ENCODE measurements at regions not wholly inside any gene's neighbourhood (a gene's known extent, or its start where the extent isn't known, plus 50 kb on each side); places are given as distances from the start of the nearest gene placed in this dataset.

- H3K9me3 Mint-ChIP-seq = no peaks in the 10 kb centered on the region
- ATAC-seq (no peak), DNase-seq (ENCODE audit: low spot score in 2 of 2) (peak in 1 of 2 donors; percentile 33)
- H3K27ac Mint-ChIP-seq = no peak overlapping the region
- no peaks in the 10 kb centered on the region for H3K36me3 Mint-ChIP-seq
Measured at GRCh38 chr5:1748271-1748670, 51.4 kb downstream of the MRPL36 start.

DNA sequence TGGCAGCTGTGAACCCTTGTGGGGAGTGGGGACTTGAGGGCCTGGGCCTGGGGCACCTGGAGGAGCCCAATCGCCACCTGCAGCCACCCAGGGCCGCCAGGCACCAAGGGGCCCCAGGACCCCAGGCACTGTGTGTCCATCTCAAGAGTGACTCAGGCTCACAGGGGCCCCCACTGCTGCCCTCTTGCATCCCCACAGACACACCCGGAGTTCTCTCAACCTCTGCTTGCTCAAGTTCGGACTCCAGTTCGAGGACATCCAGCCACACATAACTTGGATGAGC lies 51.9 kb downstream of the MRPL36 start:
- Mint-ChIP-seq H3K36me3 (no peaks in the 10 kb centered on the region), H3K27ac (no peak overlapping the region), H3K9me3 (no peaks in the 10 kb centered on the region)
- ATAC-seq = no peak
- DNase-seq (ENCODE audit: low spot score in 2 of 2) = peak in 1 of 2 donors; percentile 34

- no peak for ATAC-seq
- Mint-ChIP-seq H3K27ac (no peak overlapping the region), H3K36me3 (peaks cover 0 to 3% of the 10 kb centered on the region in 2 donors), H3K9me3 (peaks cover 0 to 2% of the 10 kb centered on the region in 2 donors)
- DNase-seq (ENCODE audit: low spot score in 2 of 2) = peak in 1 of 2 donors; percentile 28
Measured at GRCh38 chr5:1747079-1747802, 52.4 kb downstream of the MRPL36 start.

DNA sequence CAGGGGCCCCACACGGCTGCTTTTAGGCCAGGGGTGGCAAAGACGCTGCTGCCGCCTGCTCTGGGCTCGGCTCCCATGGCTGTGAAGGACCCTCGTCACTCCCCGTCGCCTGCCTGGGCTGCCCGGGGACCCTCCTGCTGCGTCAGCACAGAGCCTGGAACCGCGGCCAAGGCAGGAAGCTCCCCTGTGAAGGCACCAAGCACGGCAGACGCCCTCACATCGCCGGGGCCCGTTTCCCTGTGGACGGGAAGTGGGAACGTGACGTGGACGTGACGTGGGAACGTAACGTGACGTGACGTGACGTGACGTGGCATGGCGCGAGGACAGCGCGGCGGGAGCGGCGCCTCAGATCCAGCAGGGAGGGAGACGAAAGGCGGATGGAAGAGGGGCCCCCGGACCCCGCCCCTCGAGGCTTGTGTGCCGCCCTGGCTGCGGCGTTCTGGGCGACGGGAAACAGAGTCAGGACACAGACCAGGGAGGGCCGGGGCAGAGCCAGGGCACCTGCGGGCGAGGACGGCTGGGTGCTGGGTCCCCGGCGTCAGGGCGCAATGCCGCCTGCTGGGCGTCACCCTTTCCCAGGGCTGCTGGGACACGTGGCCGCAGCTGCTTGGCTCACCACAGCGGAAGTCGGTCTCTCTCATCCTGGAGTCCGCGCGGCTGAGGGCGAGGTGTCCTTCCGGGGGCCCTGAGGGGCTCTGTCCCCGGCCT lies 53.1 kb downstream of the MRPL36 start:
- no peak for ATAC-seq
- peaks cover 0 to 5% of the 10 kb centered on the region in 2 donors for H3K9me3 Mint-ChIP-seq
- peak in 1 of 2 donors; percentile 51 for DNase-seq (ENCODE audit: low spot score in 2 of 2)

GRCh38 chr5:1745796-1746370 lies 53.8 kb downstream of the MRPL36 start:
- peaks cover 3 to 7% of the 10 kb centered on the region in 2 donors for H3K9me3 Mint-ChIP-seq
- no peak overlapping the region for H3K27ac Mint-ChIP-seq
- peak in 1 of 2 donors; percentile 42 for DNase-seq (ENCODE audit: low spot score in 2 of 2)
- no peak for ATAC-seq
- peaks cover 1 to 6% of the 10 kb centered on the region in 2 donors for H3K36me3 Mint-ChIP-seq

More for the DNA sequence above, 53.1 kb downstream of the MRPL36 start:
- peaks cover 0 to 6% of the 10 kb centered on the region in 2 donors for H3K36me3 Mint-ChIP-seq
- H3K27ac Mint-ChIP-seq = no peak overlapping the region

DNA sequence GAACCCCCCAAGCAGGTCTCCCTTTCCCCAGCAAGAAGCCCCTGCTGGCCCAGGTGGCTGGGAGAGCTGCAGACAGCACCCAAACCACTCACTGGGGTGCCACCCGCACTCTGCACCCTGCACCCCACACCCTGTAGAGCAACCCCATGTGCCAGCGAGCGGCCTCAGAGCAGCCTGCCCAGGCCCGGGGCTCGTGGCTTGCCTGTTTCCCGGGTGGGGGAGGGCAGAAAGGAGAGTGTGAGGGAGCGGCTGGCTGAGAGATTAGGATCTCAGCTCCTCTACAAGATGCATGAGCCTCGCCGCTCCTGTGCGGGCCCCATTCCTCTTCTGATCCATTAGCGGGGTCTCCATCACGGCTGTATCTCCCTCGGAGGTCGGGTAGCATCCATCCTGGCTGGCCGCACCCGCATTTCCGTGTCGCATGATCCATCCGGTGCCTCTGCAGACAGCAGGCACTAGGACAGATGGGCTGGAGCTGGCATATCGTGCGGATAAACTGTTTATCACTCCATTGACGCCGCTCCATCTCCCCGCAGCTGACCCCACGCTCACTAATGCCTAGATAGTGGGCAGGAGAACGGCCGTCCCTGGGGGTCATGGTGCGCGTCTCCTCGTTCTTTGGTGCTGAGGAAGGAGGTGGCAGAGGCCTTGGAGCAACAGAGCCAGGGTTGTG lies 54.4 kb downstream of the MRPL36 start:
- no peak for ATAC-seq
- Mint-ChIP-seq H3K36me3 (peaks cover 6% of the 10 kb centered on the region in 2 donors), H3K27ac (no peak overlapping the region), H3K9me3 (peaks cover 8 to 11% of the 10 kb centered on the region in 2 donors)
- peak in 1 of 2 donors; percentile 51 for DNase-seq (ENCODE audit: low spot score in 2 of 2)

GRCh38 chr5:1744393-1745122 lies 55.1 kb downstream of the MRPL36 start:
- H3K27ac Mint-ChIP-seq = no peak overlapping the region
- H3K36me3 Mint-ChIP-seq = peaks cover 6% of the 10 kb centered on the region in 2 donors
- peaks cover 8 to 11% of the 10 kb centered on the region in 2 donors for H3K9me3 Mint-ChIP-seq
- ATAC-seq (no peak), DNase-seq (ENCODE audit: low spot score in 2 of 2) (no peak)

GRCh38 chr5:1743769-1744085 lies 55.9 kb downstream of the MRPL36 start:
- Mint-ChIP-seq H3K36me3 (peaks cover 6% of the 10 kb centered on the region in 2 donors), H3K27ac (no peak overlapping the region), H3K9me3 (peaks cover 8 to 11% of the 10 kb centered on the region in 2 donors)
- no peak for ATAC-seq
- no peak for DNase-seq (ENCODE audit: low spot score in 2 of 2)

- H3K27ac Mint-ChIP-seq = no peak overlapping the region
- ATAC-seq (no peak), DNase-seq (ENCODE audit: low spot score in 2 of 2) (no peak)
- peaks cover 6% of the 10 kb centered on the region in 2 donors for H3K36me3 Mint-ChIP-seq
- H3K9me3 Mint-ChIP-seq = peaks cover 8 to 11% of the 10 kb centered on the region in 2 donors
Measured at GRCh38 chr5:1743061-1743768, 56.4 kb downstream of the MRPL36 start.

- H3K36me3 Mint-ChIP-seq = peaks cover 6% of the 10 kb centered on the region in 2 donors
- DNase-seq (ENCODE audit: low spot score in 2 of 2) (peak; percentile 48 to 53), ATAC-seq (peak; percentile 88 to 89)
- H3K9me3 Mint-ChIP-seq = peaks cover 8 to 11% of the 10 kb centered on the region in 2 donors
- no peak overlapping the region for H3K27ac Mint-ChIP-seq
Measured at GRCh38 chr5:1737790-1738405, 61.7 kb downstream of the MRPL36 start.

- peak in 1 of 2 donors; percentile 53 for DNase-seq (ENCODE audit: low spot score in 2 of 2)
- H3K9me3 Mint-ChIP-seq = peaks cover 8% of the 10 kb centered on the region in 2 donors
- no peak for ATAC-seq
- H3K27ac Mint-ChIP-seq = no peak overlapping the region
- peaks cover 2 to 6% of the 10 kb centered on the region in 2 donors for H3K36me3 Mint-ChIP-seq
Measured at GRCh38 chr5:1736889-1737711, 62.5 kb downstream of the MRPL36 start.

- Mint-ChIP-seq H3K27ac (no peak overlapping the region), H3K9me3 (peaks cover 6 to 7% of the 10 kb centered on the region in 2 donors), H3K36me3 (peaks cover 0 to 6% of the 10 kb centered on the region in 2 donors)
- no peak for ATAC-seq
- DNase-seq (ENCODE audit: low spot score in 2 of 2) = no peak
Measured at GRCh38 chr5:1736065-1736464, 63.6 kb downstream of the MRPL36 start.

DNA sequence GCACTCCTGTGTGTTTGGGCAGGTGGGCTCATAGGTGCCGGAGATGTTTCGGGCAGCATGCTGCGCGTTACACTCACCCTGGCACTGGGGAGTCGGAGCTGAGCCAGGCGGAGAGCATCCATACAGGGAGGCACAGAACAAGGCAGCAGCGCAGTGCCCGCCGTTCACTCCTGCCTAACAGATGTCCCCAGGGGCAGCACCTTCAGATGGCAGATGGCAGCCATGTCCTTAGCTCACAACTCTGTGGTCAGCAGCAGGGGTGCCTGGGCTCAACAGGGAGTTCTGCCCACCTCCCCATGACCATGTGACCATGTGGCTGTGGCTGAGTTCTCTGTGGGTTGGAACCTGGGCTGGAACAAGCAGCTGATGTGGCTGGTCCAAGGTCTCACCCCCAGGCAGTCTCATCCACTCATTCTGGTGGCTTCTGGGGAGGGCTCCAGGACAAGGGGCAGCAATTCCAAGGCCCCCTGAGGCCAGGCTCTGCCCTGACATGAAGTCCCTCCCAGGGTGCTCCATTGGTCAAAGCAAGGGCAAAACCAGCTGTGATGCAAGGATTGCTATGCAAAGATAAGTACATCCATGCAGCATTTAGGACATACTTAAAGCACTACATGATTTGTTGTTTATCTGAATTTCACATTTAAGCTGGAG lies 64.2 kb downstream of the MRPL36 start:
- DNase-seq (ENCODE audit: low spot score in 2 of 2) = peak in 1 of 2 donors; percentile 44
- H3K9me3 Mint-ChIP-seq = peaks cover 0 to under 1% of the 10 kb centered on the region in 2 donors
- H3K36me3 Mint-ChIP-seq = peaks cover 0 to under 1% of the 10 kb centered on the region in 2 donors
- ATAC-seq = no peak
- no peak overlapping the region for H3K27ac Mint-ChIP-seq

GRCh38 chr5:1734908-1735289 lies 64.7 kb downstream of the MRPL36 start:
- no peaks in the 10 kb centered on the region for H3K9me3 Mint-ChIP-seq
- no peaks in the 10 kb centered on the region for H3K36me3 Mint-ChIP-seq
- peak in 1 of 2 donors; percentile 28 for DNase-seq (ENCODE audit: low spot score in 2 of 2)
- no peak overlapping the region for H3K27ac Mint-ChIP-seq
- no peak for ATAC-seq

Measured in activated naive CD4-positive, alpha-beta T cell treated with anti-CD3 and anti-CD28 coated beads, Interleukin-2, amount 50 U/mL, for 72 hours (primary cell).